HEK293 (cell line): ENCODE measurements at regions not wholly inside any gene's neighbourhood (a gene's known extent, or its start where the extent isn't known, plus 50 kb on each side); places are given as distances from the start of the nearest gene placed in this dataset.

Experiments
- CTCF ChIA-PET: fragments of 350-600 bp; formaldehyde crosslinking; extraction: SDS; loops from one replicate; lab custom pipeline; 2021; ENCODE audit warnings: antibody characterized with exemption; lab: Yijun Ruan, JAX
- POLR2A ChIA-PET: fragments of 300-600 bp; formaldehyde crosslinking; extraction: SDS; loops from one replicate; lab custom pipeline; 2020; ENCODE audit warnings: antibody characterized with exemption, inconsistent platforms; lab: Yijun Ruan, JAX
- H3K27ac ChIP-seq: fragments of 200-500 bp; sonication (Bioruptor generic); 2 replicates; pipeline ENCODE4 v1.5.1; 2014; ENCODE audit warnings: low read depth, low read length, control low read depth, inconsistent platforms; ENCODE audit errors: extremely low read depth
- H3K36me3 ChIP-seq, 2 experiments: fragments of 200-500 bp in 1 of 2; sonication (Bioruptor generic) in 1 of 2; 1 replicate in 1 of 2; 2 replicates in 1 of 2; pipeline ENCODE4 v1.5.1; 2014 to 2017; ENCODE audit warnings: inconsistent platforms in 2 of 2, low read length in 2 of 2; ENCODE audit not compliant: control insufficient read depth in 2 of 2, insufficient read depth in 1 of 2
- H3K4me1 ChIP-seq: fragments of 200-500 bp; sonication (Bioruptor generic); 2 replicates; pipeline ENCODE4 v1.5.1; 2014; ENCODE audit warnings: mild to moderate bottlenecking, low read length, inconsistent platforms; ENCODE audit not compliant: control insufficient read depth, insufficient read depth
- H3K4me3 ChIP-seq: 2 replicates; pipeline ENCODE4 v1.5.1; 2011; ENCODE audit warnings: low read depth, mild to moderate bottlenecking, control low read depth, low read length, moderate library complexity
- H3K9me3 ChIP-seq: fragments of 200-500 bp; sonication (Bioruptor generic); 2 replicates; pipeline ENCODE4 v1.5.1; 2014; ENCODE audit warnings: low read depth, low read length, inconsistent platforms; ENCODE audit not compliant: control insufficient read depth, insufficient read depth
- HOXC10 ChIP-seq: sonication (generic); formaldehyde crosslinking; IDR thresholded peaks from 2 replicates; pipeline ENCODE4 v1.8.1; 2023; ENCODE audit warnings: mild to moderate bottlenecking, missing genetic modification reagents
- INSM2 ChIP-seq: fragments of 450-650 bp; formaldehyde crosslinking; IDR thresholded peaks from 2 replicates; pipeline ENCODE4 v1.5.1; 2016; ENCODE audit warnings: missing biosample characterization, missing genetic modification characterization
- OVOL3 ChIP-seq: fragments of 450-650 bp; formaldehyde crosslinking; IDR thresholded peaks from 2 replicates; pipeline ENCODE4 v1.5.1; 2016; ENCODE audit warnings: missing biosample characterization, missing genetic modification characterization
- PRDM1 ChIP-seq: fragments of 450-650 bp; formaldehyde crosslinking; IDR thresholded peaks from 2 replicates; pipeline ENCODE4; 2016; ENCODE audit warnings: missing biosample characterization, missing genetic modification characterization
- PRDM10 ChIP-seq: fragments of 450-650 bp; formaldehyde crosslinking; IDR thresholded peaks from 2 replicates; pipeline ENCODE4 v1.5.1; 2016; ENCODE audit warnings: missing biosample characterization, missing genetic modification characterization
- SALL2 ChIP-seq: fragments of 450-650 bp; formaldehyde crosslinking; IDR thresholded peaks from 2 replicates; pipeline ENCODE4 v1.5.0; 2017; ENCODE audit warnings: missing biosample characterization, mild to moderate bottlenecking, missing genetic modification characterization, borderline replicate concordance
- SP3 ChIP-seq: fragments of 450-650 bp; formaldehyde crosslinking; IDR thresholded peaks from 2 replicates; pipeline ENCODE4 v1.5.1; 2016; ENCODE audit warnings: missing biosample characterization, missing genetic modification characterization
- TCF7L2 ChIP-seq: IDR thresholded peaks from 2 replicates; pipeline ENCODE4 v1.6.1; 2011; ENCODE audit warnings: low read depth, mild to moderate bottlenecking, inconsistent platforms, low read length, moderate library complexity, borderline replicate concordance
- WT1 ChIP-seq: fragments of 450-650 bp; formaldehyde crosslinking; IDR thresholded peaks from 2 replicates; pipeline ENCODE4 v1.5.1; 2016; ENCODE audit warnings: missing biosample characterization, missing genetic modification characterization
- ZBTB44 ChIP-seq: fragments of 450-650 bp; IDR thresholded peaks from 2 replicates; pipeline ENCODE4 v1.5.1; 2018; ENCODE audit warnings: missing biosample characterization, mild to moderate bottlenecking, missing genetic modification characterization
- ZFHX2 ChIP-seq: fragments of 450-650 bp; formaldehyde crosslinking; conservative IDR thresholded peaks from 2 replicates; pipeline ENCODE4 v1.5.1; 2016; ENCODE audit warnings: missing biosample characterization, missing genetic modification characterization
- ZFP37 ChIP-seq: fragments of 450-650 bp; formaldehyde crosslinking; IDR thresholded peaks from 2 replicates; pipeline ENCODE4 v1.5.1; 2016; ENCODE audit warnings: missing biosample characterization, missing genetic modification characterization
- ZNF10 ChIP-seq: fragments of 450-650 bp; formaldehyde crosslinking; IDR thresholded peaks from 2 replicates; pipeline ENCODE4 v1.5.1; 2017; ENCODE audit warnings: missing biosample characterization, missing genetic modification characterization
- ZNF138 ChIP-seq: fragments of 450-650 bp; formaldehyde crosslinking; IDR thresholded peaks from 2 replicates; pipeline ENCODE4 v1.5.1; 2016; ENCODE audit warnings: missing biosample characterization, missing genetic modification characterization, borderline replicate concordance
- ZNF2 ChIP-seq: fragments of 450-650 bp; formaldehyde crosslinking; IDR thresholded peaks from 2 replicates; pipeline ENCODE4 v1.5.1; 2016; ENCODE audit warnings: missing biosample characterization, missing genetic modification characterization
- ZNF211 ChIP-seq: fragments of 450-650 bp; formaldehyde crosslinking; IDR thresholded peaks from 2 replicates; pipeline ENCODE4 v1.5.1; 2016; ENCODE audit warnings: low read depth, missing biosample characterization, missing genetic modification characterization
- ZNF214 ChIP-seq: fragments of 450-650 bp; formaldehyde crosslinking; IDR thresholded peaks from 2 replicates; pipeline ENCODE4 v1.5.1; 2017; ENCODE audit warnings: missing biosample characterization, mild to moderate bottlenecking, missing genetic modification characterization, borderline replicate concordance
- ZNF24 ChIP-seq: fragments of 450-650 bp; formaldehyde crosslinking; IDR thresholded peaks from 2 replicates; pipeline ENCODE4 v1.5.1; 2016; ENCODE audit warnings: missing biosample characterization, missing genetic modification characterization
- ZNF341 ChIP-seq: fragments of 450-650 bp; formaldehyde crosslinking; IDR thresholded peaks from 2 replicates; pipeline ENCODE4; 2016; ENCODE audit warnings: low read depth, missing biosample characterization, missing genetic modification characterization
- ZNF362 ChIP-seq: fragments of 450-650 bp; formaldehyde crosslinking; IDR thresholded peaks from 2 replicates; pipeline ENCODE4 v1.5.1; 2016; ENCODE audit warnings: missing biosample characterization, missing genetic modification characterization
- ZNF394 ChIP-seq: fragments of 450-650 bp; formaldehyde crosslinking; IDR thresholded peaks from 2 replicates; pipeline ENCODE4 v1.5.1; 2016; ENCODE audit warnings: missing biosample characterization, missing genetic modification characterization, mild to moderate bottlenecking, moderate library complexity, borderline replicate concordance
- ZNF521 ChIP-seq: fragments of 450-650 bp; formaldehyde crosslinking; IDR thresholded peaks from 2 replicates; pipeline ENCODE4 v1.5.1; 2017; ENCODE audit warnings: missing biosample characterization, mild to moderate bottlenecking, missing genetic modification characterization
- ZNF621 ChIP-seq: fragments of 450-650 bp; formaldehyde crosslinking; IDR thresholded peaks from 2 replicates; pipeline ENCODE4 v1.5.1; 2017; ENCODE audit warnings: missing biosample characterization, missing genetic modification characterization
- ZNF623 ChIP-seq: fragments of 450-650 bp; formaldehyde crosslinking; IDR thresholded peaks from 2 replicates; pipeline ENCODE4 v1.5.1; 2016; ENCODE audit warnings: missing biosample characterization, missing genetic modification characterization
- ZNF664 ChIP-seq: fragments of 450-650 bp; formaldehyde crosslinking; IDR thresholded peaks from 2 replicates; pipeline ENCODE4 v1.5.1; 2016; ENCODE audit warnings: missing biosample characterization, missing genetic modification characterization
- ZNF747 ChIP-seq: fragments of 450-650 bp; formaldehyde crosslinking; IDR thresholded peaks from 2 replicates; pipeline ENCODE4 v1.5.1; 2016; ENCODE audit warnings: missing biosample characterization, missing genetic modification characterization
- ZNF837 ChIP-seq: fragments of 450-650 bp; formaldehyde crosslinking; IDR thresholded peaks from 2 replicates; pipeline ENCODE4 v1.5.1; 2016; ENCODE audit warnings: missing biosample characterization, missing genetic modification characterization

GRCh38 chr15:39199076-39199475 is 381.8 kb upstream of the THBS1 start:
- TF ChIP-seq TCF7L2 (no peak), ZBTB44 (no peak), ZNF664 (no peak), ZFP37 (tag by site-specific recombination) (no peak), PRDM10 (tag by site-specific recombination) (no peak), INSM2 (no peak)
- Histone ChIP-seq H3K36me3 (no peaks in the 10 kb centered on the region), H3K4me3 (no peak overlapping the region), H3K9me3 (no peaks in the 10 kb centered on the region), H3K27ac (no peak overlapping the region), H3K4me1 (no peaks in the 10 kb centered on the region)
- ChIA-PET POLR2A (no interaction called here), CTCF (interaction anchor here (0.7 kb wide), 1 partner anchor 57 kb away, joined by 3 read pairs; no protein-coding TSS in a partner anchor)

GRCh38 chr15:39200586-39200985 is 380.3 kb upstream of the THBS1 start:
- H3K36me3 ChIP-seq, result no peaks in the 10 kb centered on the region
- no peak overlapping the region for H3K4me3 ChIP-seq
- H3K4me1 ChIP-seq, result no peaks in the 10 kb centered on the region
- no peak overlapping the region for H3K27ac ChIP-seq
- TF ChIP-seq ZNF341 (tag by site-specific recombination) (no peak), ZNF214 (no peak), ZNF138 (tag by site-specific recombination) (no peak), ZNF837 (no peak), ZNF394 (no peak), OVOL3 (tag by site-specific recombination) (no peak)
- CTCF ChIA-PET, result no interaction called here
- H3K9me3 ChIP-seq, result no peaks in the 10 kb centered on the region
- POLR2A ChIA-PET, result no interaction called here

GRCh38 chr15:39202641-39203040 is 378.2 kb upstream of the THBS1 start:
- TF ChIP-seq ZFHX2, result no peak
- TF ChIP-seq ZNF521 (tag by site-specific recombination), result no peak
- no peak for TF ChIP-seq ZNF24
- no peak for TF ChIP-seq ZNF211 (tag by site-specific recombination)
- no peak for TF ChIP-seq HOXC10 (CRISPR knock-in tag)
- no peak for TF ChIP-seq SP3 (tag by site-specific recombination)
- TF ChIP-seq ZNF362 (tag by site-specific recombination), result no peak
- no peak for TF ChIP-seq ZNF10
- no peak for TF ChIP-seq ZNF2
- TF ChIP-seq WT1 (tag by site-specific recombination), result no peak
- no peak for TF ChIP-seq PRDM1 (tag by site-specific recombination)
- no peak for TF ChIP-seq ZNF623
- TF ChIP-seq ZNF214, result no peak
- TF ChIP-seq ZNF621, result no peak
- TF ChIP-seq ZNF747, result no peak
- TF ChIP-seq SALL2 (tag by site-specific recombination), result no peak
- Histone ChIP-seq H3K4me3 (no peak overlapping the region), H3K27ac (no peak overlapping the region), H3K4me1 (no peaks in the 10 kb centered on the region), H3K9me3 (no peaks in the 10 kb centered on the region), H3K36me3 (no peaks in the 10 kb centered on the region)
- ChIA-PET CTCF (interaction anchor here (0.6 to 0.7 kb wide), 2 partner anchors 269 to 377 kb away, joined by 3 to 4 read pairs; no protein-coding TSS in a partner anchor), POLR2A (no interaction called here)
